B cell (primary cell): ENCODE measurements at regions not wholly inside any gene's neighbourhood (a gene's known extent, or its start where the extent isn't known, plus 50 kb on each side); places are given as distances from the start of the nearest gene placed in this dataset.

Experiments used
- ATAC-seq: fragments of 200-7000 bp; cut with Tn5 transposase; one replicate; pipeline ENCODE4 v1.10.0; 2021; ENCODE audit warnings: low read depth, mild to moderate bottlenecking, moderate number of reproducible peaks, moderate library complexity
- CTCF ChIA-PET: fragments of 350-600 bp; sonication (Branson Sonifier 250); formaldehyde crosslinking; loops from one replicate; lab custom pipeline; 2021; ENCODE audit warnings: antibody characterized with exemption, inconsistent platforms; lab: Charles Lee
- POLR2A ChIA-PET: fragments of 350-600 bp; sonication (Branson Sonifier 250); formaldehyde crosslinking; loops from one replicate; lab custom pipeline; 2021; ENCODE audit warnings: antibody characterized with exemption; lab: Charles Lee
- DNase-seq: peaks from one replicate; pipeline ENCODE4 v3.0.0; 2013
- H2AFZ ChIP-seq: 2 replicates; pipeline ENCODE4 v1.6.1; 2012; ENCODE audit warnings: mild to moderate bottlenecking, low read depth, low read length; ENCODE audit not compliant: insufficient read depth, poor library complexity, severe bottlenecking
- H3K27ac ChIP-seq, 2 donors: 1 replicate in 1 of 2; 2 replicates in 1 of 2; pipeline ENCODE4 v1.5.1; 2012 to 2013; ENCODE audit warnings: low read length in 2 of 2, mild to moderate bottlenecking in 2 of 2, moderate library complexity in 1 of 2
- H3K27me3 ChIP-seq, 4 experiments: fragments of 200-600 bp in 1 of 4; sonication (generic) in 1 of 4; replicated peaks in 1 of 4; 1 replicate in 2 of 4; 2 replicates in 2 of 4; pipeline versions ENCODE4 v1.6.1 to v1.7.0; 2013 to 2016; ENCODE audit warnings: low read length in 3 of 4, mild to moderate bottlenecking in 2 of 4, mixed read lengths in 1 of 4, moderate library complexity in 1 of 4; ENCODE audit not compliant: insufficient read depth in 4 of 4, control insufficient read depth in 3 of 4; ENCODE audit errors: control extremely low read depth in 1 of 4
- H3K36me3 ChIP-seq, 2 experiments: replicated peaks in 1 of 2; 1 replicate in 1 of 2; 2 replicates in 1 of 2; pipeline versions ENCODE4 v1.6.1 to v1.7.1; 2013; ENCODE audit warnings: low read length in 1 of 2; ENCODE audit not compliant: insufficient read depth in 2 of 2, control insufficient read depth in 1 of 2; ENCODE audit errors: control extremely low read depth in 1 of 2, extremely low read depth in 1 of 2
- H3K4me1 ChIP-seq, 2 donors: fragments of 200-600 bp in 1 of 2; sonication (generic) in 1 of 2; 1 replicate in 1 of 2; 2 replicates in 1 of 2; pipeline versions ENCODE4 v1.5.1 to v1.6.1; 2013 to 2017; ENCODE audit warnings: low read length in 2 of 2; ENCODE audit not compliant: control insufficient read depth in 2 of 2, insufficient read depth in 2 of 2
- H3K4me2 ChIP-seq: replicated peaks from 2 replicates; pipeline ENCODE3; 2012; ENCODE audit warnings: mild to moderate bottlenecking, low read depth, low read length; ENCODE audit not compliant: poor library complexity, severe bottlenecking
- H3K4me3 ChIP-seq, 5 experiments: fragments of 200-600 bp in 1 of 5; sonication (generic) in 1 of 5; 1 replicate in 3 of 5; 2 replicates in 2 of 5; pipeline versions ENCODE4 v1.5.1 to v1.7.0; 2011 to 2016; ENCODE audit warnings: low read length in 4 of 5, mild to moderate bottlenecking in 4 of 5, low read depth in 2 of 5, control low read depth in 1 of 5, moderate library complexity in 1 of 5; ENCODE audit not compliant: insufficient read depth in 1 of 5; ENCODE audit errors: control extremely low read depth in 1 of 5, extremely low read depth in 1 of 5
- H3K79me2 ChIP-seq: fragments of 200-600 bp; sonication (generic); one replicate; pipeline ENCODE4 v1.6.0; 2016; ENCODE audit warnings: low read length; ENCODE audit not compliant: control insufficient read depth, insufficient read depth
- H3K9ac ChIP-seq: fragments of 200-600 bp; sonication (generic); 2 replicates; pipeline ENCODE4 v1.6.1; 2017; ENCODE audit warnings: mild to moderate bottlenecking, low read length, moderate library complexity
- H3K9me3 ChIP-seq, 3 donors: one replicate each; pipeline versions ENCODE4 v1.6.1 to v1.7.1; 2013; ENCODE audit warnings: low read length in 2 of 3; ENCODE audit not compliant: control insufficient read depth in 2 of 3, insufficient read depth in 1 of 3; ENCODE audit errors: control extremely low read depth in 1 of 3
- H4K20me1 ChIP-seq: 2 replicates; pipeline ENCODE4 v1.6.0; 2012; ENCODE audit warnings: mild to moderate bottlenecking, low read length; ENCODE audit not compliant: insufficient read depth, control insufficient read depth, poor library complexity, severe bottlenecking
- H3K27ac Mint-ChIP-seq: one replicate; pipeline ENCODE4 v1.8.0; 2021; ENCODE audit warnings: mixed read lengths
- H3K27me3 Mint-ChIP-seq: one replicate; pipeline ENCODE4 v1.8.0; 2021; ENCODE audit warnings: mixed read lengths
- H3K4me1 Mint-ChIP-seq: one replicate; pipeline ENCODE4 v1.8.0; 2021; ENCODE audit warnings: mixed read lengths
- H3K4me3 Mint-ChIP-seq: one replicate; pipeline ENCODE4 v1.8.0; 2021; ENCODE audit warnings: mixed read lengths
- H3K9me3 Mint-ChIP-seq: one replicate; pipeline ENCODE4 v1.8.0; 2022; ENCODE audit warnings: mixed read lengths; ENCODE audit not compliant: insufficient read depth
- EZH2 ChIP-seq: IDR thresholded peaks from 2 replicates; pipeline ENCODE4 v1.6.1; 2012; ENCODE audit warnings: borderline replicate concordance, low read depth, mild to moderate bottlenecking, moderate library complexity, low read length; ENCODE audit not compliant: insufficient read depth, poor library complexity, severe bottlenecking
- WGBS: methylation state at CpG from one replicate; pipeline ENCODE4 v1.1.5; 2013; ENCODE audit warnings: missing lambda C conversion rate; ENCODE audit not compliant: insufficient coverage; 5-methylcytosine and 5-hydroxymethylcytosine counted together
- intact Hi-C: fragments of 100-400 bp; cut with micrococcal nuclease; formaldehyde crosslinking; loops from one replicate; pipeline ENCODE4 v1.10.0; 2022
- TF ChIP-seq, protein P1 (sequence below): fragments of 200-600 bp; IDR thresholded peaks from one replicate; pipeline ENCODE4 v1.8.0; 2022; ENCODE audit warnings: antibody characterized with exemption, mild to moderate bottlenecking

DNA sequence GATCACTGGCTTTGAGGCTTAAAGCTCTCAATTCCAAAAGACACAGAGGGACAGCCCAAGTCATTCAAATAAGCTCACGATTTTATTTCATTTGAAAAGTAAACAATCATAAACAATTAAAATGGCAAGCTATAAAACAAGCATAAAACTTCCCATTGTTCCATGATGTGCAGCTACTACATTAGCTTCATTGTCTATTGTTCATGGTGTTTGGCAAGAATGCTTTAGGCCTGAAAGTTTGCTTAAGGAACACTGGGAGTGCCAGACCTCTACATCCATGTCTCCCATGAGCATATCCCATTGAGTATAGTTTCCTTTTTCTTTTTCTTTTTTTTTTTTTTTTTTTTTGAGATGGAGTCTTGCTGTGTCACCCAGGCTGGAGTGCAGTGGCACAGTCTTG lies 286.1 kb upstream of the ESRRG start:
- Histone ChIP-seq H3K9me3 (no peaks in the 10 kb centered on the region), H4K20me1 (no peaks in the 10 kb centered on the region), H3K4me1 (no peaks in the 10 kb centered on the region), H3K4me3 (no peak overlapping the region), H3K4me2 (no peak overlapping the region), H3K9ac (no peak overlapping the region), H3K36me3 (no peaks in the 10 kb centered on the region), H3K79me2 (no peaks in the 10 kb centered on the region), H3K27ac (no peak overlapping the region), H3K27me3 (no peaks in the 10 kb centered on the region), H2AFZ (no peak overlapping the region)
- no peaks in the 10 kb centered on the region for H3K4me1 Mint-ChIP-seq
- no peak overlapping the region for H3K27ac Mint-ChIP-seq
- TF ChIP-seq, protein P1, sequence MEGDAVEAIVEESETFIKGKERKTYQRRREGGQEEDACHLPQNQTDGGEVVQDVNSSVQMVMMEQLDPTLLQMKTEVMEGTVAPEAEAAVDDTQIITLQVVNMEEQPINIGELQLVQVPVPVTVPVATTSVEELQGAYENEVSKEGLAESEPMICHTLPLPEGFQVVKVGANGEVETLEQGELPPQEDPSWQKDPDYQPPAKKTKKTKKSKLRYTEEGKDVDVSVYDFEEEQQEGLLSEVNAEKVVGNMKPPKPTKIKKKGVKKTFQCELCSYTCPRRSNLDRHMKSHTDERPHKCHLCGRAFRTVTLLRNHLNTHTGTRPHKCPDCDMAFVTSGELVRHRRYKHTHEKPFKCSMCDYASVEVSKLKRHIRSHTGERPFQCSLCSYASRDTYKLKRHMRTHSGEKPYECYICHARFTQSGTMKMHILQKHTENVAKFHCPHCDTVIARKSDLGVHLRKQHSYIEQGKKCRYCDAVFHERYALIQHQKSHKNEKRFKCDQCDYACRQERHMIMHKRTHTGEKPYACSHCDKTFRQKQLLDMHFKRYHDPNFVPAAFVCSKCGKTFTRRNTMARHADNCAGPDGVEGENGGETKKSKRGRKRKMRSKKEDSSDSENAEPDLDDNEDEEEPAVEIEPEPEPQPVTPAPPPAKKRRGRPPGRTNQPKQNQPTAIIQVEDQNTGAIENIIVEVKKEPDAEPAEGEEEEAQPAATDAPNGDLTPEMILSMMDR: no peak
- TF ChIP-seq EZH2: no peak
- ChIA-PET CTCF (no interaction called here), POLR2A (no interaction called here)
- DNase-seq (no peak), ATAC-seq (no peak)
- intact Hi-C loops: no loop called here
- no peaks in the 10 kb centered on the region for H3K27me3 Mint-ChIP-seq
- H3K4me3 Mint-ChIP-seq: no peak overlapping the region
- H3K9me3 Mint-ChIP-seq: no peaks in the 10 kb centered on the region
- no CpG with 5 or more reads among the region's 1 CpG for WGBS

DNA sequence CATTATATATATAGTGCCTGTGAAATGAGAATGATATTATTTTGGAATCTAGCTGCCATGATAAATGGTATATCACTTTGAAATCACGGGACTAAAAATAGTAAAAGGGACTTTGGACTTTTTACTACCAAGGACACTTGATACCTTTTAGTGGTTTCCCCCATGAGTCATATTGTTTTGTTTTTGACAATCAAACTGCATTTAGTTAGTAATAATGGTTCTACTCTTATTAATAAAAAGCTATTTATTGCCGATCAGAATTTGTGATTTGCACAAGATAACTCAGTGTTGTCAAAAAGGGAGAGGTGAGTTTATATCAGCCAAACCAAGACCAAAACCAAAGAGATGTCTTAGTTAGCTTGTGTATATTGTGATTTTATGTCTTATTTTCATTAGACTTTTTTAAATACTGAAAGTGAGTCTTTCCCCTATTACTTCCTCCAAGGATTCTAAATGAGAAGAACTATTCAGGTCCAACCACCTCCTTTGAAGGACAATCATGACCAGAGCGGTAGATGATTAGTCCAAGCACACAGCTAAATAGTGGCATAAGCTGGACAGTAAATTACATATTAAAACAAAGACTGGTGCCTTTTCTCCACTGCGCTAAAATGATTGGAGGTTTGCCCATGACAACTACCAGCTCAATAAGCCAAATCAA lies 281.7 kb upstream of the ESRRG start:
- H2AFZ ChIP-seq: no peak overlapping the region
- no peak overlapping the region for H3K4me2 ChIP-seq
- intact Hi-C loops: no loop called here
- no peak overlapping the region for H3K9ac ChIP-seq
- no peaks in the 10 kb centered on the region for H3K4me1 ChIP-seq
- H3K27me3 ChIP-seq: no peaks in the 10 kb centered on the region
- no peaks in the 10 kb centered on the region for H4K20me1 ChIP-seq
- Mint-ChIP-seq H3K4me1 (no peaks in the 10 kb centered on the region), H3K9me3 (no peaks in the 10 kb centered on the region), H3K27me3 (no peaks in the 10 kb centered on the region), H3K27ac (no peak overlapping the region), H3K4me3 (no peak overlapping the region)
- H3K9me3 ChIP-seq: no peaks in the 10 kb centered on the region
- TF ChIP-seq, protein P1: no peak
- no peak for TF ChIP-seq EZH2
- DNase-seq: no peak
- no peak for ATAC-seq
- WGBS: 80% methylated on average over 1 of the region's 4 CpGs
- H3K27ac ChIP-seq: no peak overlapping the region
- H3K79me2 ChIP-seq: no peaks in the 10 kb centered on the region
- ChIA-PET CTCF (no interaction called here), POLR2A (no interaction called here)
- H3K36me3 ChIP-seq: no peaks in the 10 kb centered on the region
- no peak overlapping the region for H3K4me3 ChIP-seq
